HCT116 (cell line): ENCODE measurements at regions not wholly inside any gene's neighbourhood (a gene's known extent, or its start where the extent isn't known, plus 50 kb on each side); places are given as distances from the start of the nearest gene placed in this dataset.

ENCODE experiments used
- ATAC-seq: fragments of 200-7000 bp; cut with Tn5 transposase; 2 replicates; pipeline ENCODE4 v1.9.1; 2020; ENCODE audit warnings: mild to moderate bottlenecking, moderate library complexity
- BruUV-seq: library from RNA; stranded (reverse); fragments of 400-500 nt; replicated peaks from 2 replicates; lab custom pipeline; 2021; lab: Mats Ljungman, UMichigan
- CTCF ChIA-PET: fragments of 300-600 bp; sonication (Branson Sonifier 250); formaldehyde crosslinking; loops from one replicate; lab custom pipeline; 2021; ENCODE audit warnings: antibody characterized with exemption; lab: Charles Lee
- POLR2A ChIA-PET: fragments of 300-600, 350-600 bp; sonication (Branson Sonifier 250); formaldehyde crosslinking; loops from one replicate; lab custom pipeline; 2021; ENCODE audit warnings: antibody characterized with exemption; lab: Charles Lee
- RAD21 ChIA-PET, 2 experiments: fragments of 300-600 bp; sonication (Branson Sonifier 250); formaldehyde crosslinking; loops; one replicate each; lab custom pipeline; 2023; ENCODE audit warnings: low total read pairs in 2 of 2; ENCODE audit not compliant: uncharacterized antibody in 2 of 2, unreplicated experiment in 2 of 2, low non-redundant PET in 1 of 2; lab: Charles Lee
- DNase-seq: peaks from one replicate; pipeline ENCODE4 v3.0.0-alpha.2; 2010; ENCODE audit warnings: low read depth, low spot score
- H2AFZ ChIP-seq: fragments of 200-600 bp; shearing (Covaris generic), sonication (generic); 2 replicates; pipeline ENCODE4 v1.6.1; 2017; ENCODE audit warnings: low read depth, mixed run types, mixed read lengths, antibody characterized with exemption, low read length; ENCODE audit not compliant: poor library complexity, severe bottlenecking
- H3K27ac ChIP-seq: 2 replicates; pipeline ENCODE4 v1.5.1; 2012; ENCODE audit warnings: low read depth, low read length
- H3K27me3 ChIP-seq: fragments of 200-600 bp; sonication (generic); 2 replicates; pipeline ENCODE4 v1.6.1; 2016; ENCODE audit warnings: mixed run types, low read length, mixed read lengths; ENCODE audit not compliant: insufficient read depth
- H3K36me3 ChIP-seq, 2 experiments: fragments of 200-500 bp in 1 of 2; fragments of 200-600 bp in 1 of 2; sonication (Bioruptor generic) in 1 of 2; sonication (generic) in 1 of 2; 2 replicates each; pipeline versions ENCODE4 v1.5.1 to v1.6.1; 2014 to 2016; ENCODE audit warnings: low read length in 2 of 2, inconsistent platforms in 1 of 2, mixed read lengths in 1 of 2, mixed run types in 1 of 2; ENCODE audit not compliant: insufficient read depth in 2 of 2, control insufficient read depth in 1 of 2
- H3K4me1 ChIP-seq, 2 experiments: fragments of 200-600 bp in 1 of 2; sonication (generic) in 1 of 2; 2 replicates each; pipeline versions ENCODE4 v1.5.1 to v1.6.1; 2012 to 2017; ENCODE audit warnings: low read length in 2 of 2, inconsistent platforms in 1 of 2, mild to moderate bottlenecking in 1 of 2, mixed read lengths in 1 of 2, mixed run types in 1 of 2, moderate library complexity in 1 of 2; ENCODE audit not compliant: insufficient read depth in 2 of 2, control insufficient read depth in 1 of 2
- H3K4me2 ChIP-seq: fragments of 200-600 bp; sonication (generic); 2 replicates; pipeline ENCODE4 v1.6.1; 2017; ENCODE audit warnings: mixed run types, low read length, mixed read lengths
- H3K4me3 ChIP-seq, 2 experiments: fragments of 200-600 bp in 1 of 2; sonication (generic) in 1 of 2; replicated peaks in 1 of 2; 2 replicates each; pipeline ENCODE4 v1.5.1; 2011 to 2016; ENCODE audit warnings: low read length in 2 of 2, control low read depth in 1 of 2, low read depth in 1 of 2, mild to moderate bottlenecking in 1 of 2, mixed read lengths in 1 of 2, mixed run types in 1 of 2
- H3K79me2 ChIP-seq: fragments of 200-600 bp; sonication (generic); 2 replicates; pipeline ENCODE4 v1.6.1; 2017; ENCODE audit warnings: mild to moderate bottlenecking, mixed run types, low read length, moderate library complexity, mixed read lengths; ENCODE audit not compliant: insufficient read depth
- H3K9ac ChIP-seq: fragments of 200-600 bp; sonication (generic); 2 replicates; pipeline ENCODE4 v1.6.1; 2016; ENCODE audit warnings: low read length, mixed read lengths
- H3K9me2 ChIP-seq: fragments of 200-600 bp; sonication (generic), shearing (Covaris generic); 2 replicates; pipeline ENCODE4 v1.6.1; 2017; ENCODE audit warnings: mixed run types, mild to moderate bottlenecking, moderate library complexity; ENCODE audit not compliant: insufficient read depth
- H3K9me3 ChIP-seq, 2 experiments: fragments of 200-500 bp in 1 of 2; fragments of 200-600 bp in 1 of 2; sonication (Bioruptor generic) in 1 of 2; sonication (generic) in 1 of 2; 2 replicates each; pipeline ENCODE4 v1.6.1; 2014 to 2017; ENCODE audit warnings: low read length in 2 of 2, mixed read lengths in 2 of 2, inconsistent platforms in 1 of 2, low read depth in 1 of 2, mild to moderate bottlenecking in 1 of 2, mixed run types in 1 of 2, moderate library complexity in 1 of 2; ENCODE audit not compliant: control insufficient read depth in 1 of 2, insufficient read depth in 1 of 2
- H4K20me1 ChIP-seq: fragments of 200-600 bp; sonication (generic), shearing (Covaris generic); 2 replicates; pipeline ENCODE4 v1.6.1; 2017; ENCODE audit warnings: mixed run types, mild to moderate bottlenecking, moderate library complexity; ENCODE audit not compliant: insufficient read depth
- ATF3 ChIP-seq: IDR thresholded peaks from 2 replicates; pipeline ENCODE4 v1.6.1; 2012
- CBX3 ChIP-seq: IDR thresholded peaks from 2 replicates; pipeline ENCODE4 v1.6.1; 2012; ENCODE audit warnings: low read depth
- CEBPB ChIP-seq: IDR thresholded peaks from 2 replicates; pipeline ENCODE4 v1.6.1; 2012; ENCODE audit warnings: low read depth
- MAX ChIP-seq: IDR thresholded peaks from 2 replicates; pipeline ENCODE4 v1.6.1; 2012
- POLR2A ChIP-seq: IDR thresholded peaks from 2 replicates; pipeline ENCODE4 v1.7.0; 2011; ENCODE audit warnings: borderline replicate concordance; ENCODE audit not compliant: insufficient read depth, insufficient read length; ENCODE audit errors: extremely low read depth
- POLR2AphosphoS5 ChIP-seq: IDR thresholded peaks from 2 replicates; pipeline ENCODE4 v1.6.1; 2011; ENCODE audit warnings: mild to moderate bottlenecking, low read depth, low read length, moderate library complexity
- REST ChIP-seq: IDR thresholded peaks from 2 replicates; pipeline ENCODE4 v1.6.1; 2012; ENCODE audit warnings: low read depth
- SIN3A ChIP-seq: IDR thresholded peaks from 2 replicates; pipeline ENCODE4 v1.6.1; 2012; ENCODE audit warnings: low read depth
- intact Hi-C: fragments of 100-400 bp; cut with micrococcal nuclease; formaldehyde crosslinking; loops from 2 replicates; pipeline ENCODE4 v1.10.0; 2022

GRCh38 chr3:148466980-148467740 lies 230.5 kb upstream of the AGTR1 start (continued):
- TF ChIP-seq REST (no peak), ATF3 (no peak), SIN3A (no peak), MAX (no peak), CBX3 (no peak), POLR2AphosphoS5 (no peak), CEBPB (no peak)
- TF ChIP-seq, all 23 proteins: peak for 0

DNA sequence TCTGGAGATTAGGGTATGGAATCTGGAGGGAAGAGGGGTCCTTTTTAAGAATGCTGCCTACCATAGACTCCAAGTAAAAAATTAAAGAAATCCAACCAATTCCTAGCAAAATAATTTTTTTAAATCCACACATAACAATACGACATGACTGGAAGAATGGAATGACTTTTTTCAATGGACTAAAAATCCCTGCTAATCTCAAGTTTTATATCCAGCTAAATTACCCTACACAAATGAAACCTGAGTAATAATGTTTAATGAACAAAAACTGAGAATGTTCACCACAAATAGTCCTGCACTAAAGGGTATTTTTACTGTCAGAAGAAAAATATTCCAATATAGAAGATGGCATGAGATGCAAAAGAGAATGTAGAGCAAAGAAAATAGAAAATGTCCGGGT lies 220.3 kb upstream of the AGTR1 start:
- Histone ChIP-seq H3K36me3 (no peaks in the 10 kb centered on the region), H3K79me2 (no peaks in the 10 kb centered on the region), H3K4me1 (no peaks in the 10 kb centered on the region), H3K27me3 (no peaks in the 10 kb centered on the region), H3K9me2 (no peaks in the 10 kb centered on the region), H3K9ac (no peak overlapping the region), H3K4me2 (no peak overlapping the region), H3K9me3 (no peaks in the 10 kb centered on the region), H2AFZ (no peak overlapping the region), H3K27ac (no peak overlapping the region), H3K4me3 (no peak overlapping the region), H4K20me1 (no peaks in the 10 kb centered on the region)
- ATAC-seq: no peak
- no peak for DNase-seq
- intact Hi-C loops: no loop called here
- no TSS peak for BruUV-seq
- TF ChIP-seq CEBPB (no peak), CBX3 (no peak), POLR2A (no peak)
- CTCF ChIA-PET: no interaction called here
- RAD21 ChIA-PET: no interaction called here
- POLR2A ChIA-PET: no interaction called here
